ENCODE measurements at regions not wholly inside any gene's neighbourhood (a gene's known extent, or its start where the extent isn't known, plus 50 kb on each side); places are given as distances from the start of the nearest gene placed in this dataset.

- Histone ChIP-seq H2AFZ (no peak overlapping the region), H3K4me2 (no peak overlapping the region), H3K36me3 (replicated peaks; ENCODE audit: insufficient read depth, low read depth) (no peaks in the 10 kb centered on the region), H3K9me3 (ENCODE audit: low read depth) (no peaks in the 10 kb centered on the region), H3K27ac (no peak overlapping the region), H3K79me2 (no peaks in the 10 kb centered on the region), H3K9me2 (replicated peaks; ENCODE audit: insufficient read depth) (no peaks in the 10 kb centered on the region), H3K4me3 (no peak overlapping the region), H4K20me1 (ENCODE audit: insufficient read depth, poor library complexity, severe bottlenecking) (no peaks in the 10 kb centered on the region), H3K27me3 (no peaks in the 10 kb centered on the region), H3K4me1 (ENCODE audit: insufficient read depth) (no peaks in the 10 kb centered on the region)
- no peak for TF ChIP-seq CTCF (IDR thresholded peaks at IDR 0.05; ENCODE audit: poor library complexity)
- no peak for TF ChIP-seq EZH2phosphoT487 (IDR thresholded peaks at IDR 0.05; ENCODE audit: low read depth, severe bottlenecking, unreplicated experiment)
- TF ChIP-seq EZH2 (IDR thresholded peaks at IDR 0.05; ENCODE audit: borderline replicate concordance) = no peak
- no peak for DNase-seq (ENCODE audit: low spot score)
Observed at GRCh38 chr1:191542444-191542843, 615.8 kb upstream of the RGS18 start.

GRCh38 chr1:191546803-191547202, 611.5 kb upstream of the RGS18 start:
- no peak for DNase-seq (ENCODE audit: low spot score)
- H2AFZ ChIP-seq = no peak overlapping the region
- no peaks in the 10 kb centered on the region for H3K4me1 ChIP-seq (ENCODE audit: insufficient read depth)
- no peaks in the 10 kb centered on the region for H4K20me1 ChIP-seq (ENCODE audit: insufficient read depth, poor library complexity, severe bottlenecking)
- no peaks in the 10 kb centered on the region for H3K36me3 ChIP-seq (replicated peaks; ENCODE audit: insufficient read depth, low read depth)
- H3K27me3 ChIP-seq = no peaks in the 10 kb centered on the region
- H3K4me3 ChIP-seq = no peak overlapping the region
- H3K27ac ChIP-seq = no peak overlapping the region
- H3K9me3 ChIP-seq (ENCODE audit: low read depth) = no peaks in the 10 kb centered on the region
- no peak overlapping the region for H3K4me2 ChIP-seq
- H3K9me2 ChIP-seq (replicated peaks; ENCODE audit: insufficient read depth) = no peaks in the 10 kb centered on the region
- WGBS (ENCODE audit: low lambda C conversion rate, missing lambda C conversion rate) = 73% methylated on average over 1 of the region's 1 CpG
- no peak for TF ChIP-seq EZH2phosphoT487 (IDR thresholded peaks at IDR 0.05; ENCODE audit: low read depth, severe bottlenecking, unreplicated experiment)
- no peak for TF ChIP-seq EZH2 (IDR thresholded peaks at IDR 0.05; ENCODE audit: borderline replicate concordance)
- TF ChIP-seq CTCF (IDR thresholded peaks at IDR 0.05; ENCODE audit: poor library complexity) = no peak
- no peaks in the 10 kb centered on the region for H3K79me2 ChIP-seq

GRCh38 chr1:191551019-191551418, 607.2 kb upstream of the RGS18 start:
- H3K36me3 ChIP-seq (replicated peaks; ENCODE audit: insufficient read depth, low read depth) = no peaks in the 10 kb centered on the region
- H3K9me3 ChIP-seq (ENCODE audit: low read depth) = no peaks in the 10 kb centered on the region
- 84% methylated on average over 2 of the region's 2 CpGs for WGBS (ENCODE audit: low lambda C conversion rate, missing lambda C conversion rate)
- H3K4me1 ChIP-seq (ENCODE audit: insufficient read depth) = no peaks in the 10 kb centered on the region
- TF ChIP-seq CTCF (IDR thresholded peaks at IDR 0.05; ENCODE audit: poor library complexity) (no peak), EZH2 (IDR thresholded peaks at IDR 0.05; ENCODE audit: borderline replicate concordance) (no peak), EZH2phosphoT487 (IDR thresholded peaks at IDR 0.05; ENCODE audit: low read depth, severe bottlenecking, unreplicated experiment) (no peak)
- no peaks in the 10 kb centered on the region for H3K9me2 ChIP-seq (replicated peaks; ENCODE audit: insufficient read depth)
- H3K79me2 ChIP-seq = no peaks in the 10 kb centered on the region
- no peak overlapping the region for H3K4me2 ChIP-seq
- DNase-seq (ENCODE audit: low spot score) = no peak
- no peaks in the 10 kb centered on the region for H4K20me1 ChIP-seq (ENCODE audit: insufficient read depth, poor library complexity, severe bottlenecking)
- no peak overlapping the region for H3K4me3 ChIP-seq
- no peak overlapping the region for H2AFZ ChIP-seq
- no peaks in the 10 kb centered on the region for H3K27me3 ChIP-seq
- no peak overlapping the region for H3K27ac ChIP-seq

- Histone ChIP-seq H3K4me1 (ENCODE audit: insufficient read depth) (no peaks in the 10 kb centered on the region), H3K9me2 (replicated peaks; ENCODE audit: insufficient read depth) (no peaks in the 10 kb centered on the region), H2AFZ (no peak overlapping the region), H3K4me3 (no peak overlapping the region), H3K36me3 (replicated peaks; ENCODE audit: insufficient read depth, low read depth) (no peaks in the 10 kb centered on the region), H3K27ac (no peak overlapping the region), H3K9me3 (ENCODE audit: low read depth) (no peaks in the 10 kb centered on the region), H3K27me3 (no peaks in the 10 kb centered on the region), H4K20me1 (ENCODE audit: insufficient read depth, poor library complexity, severe bottlenecking) (no peaks in the 10 kb centered on the region), H3K79me2 (no peaks in the 10 kb centered on the region), H3K4me2 (no peak overlapping the region)
- TF ChIP-seq EZH2phosphoT487 (IDR thresholded peaks at IDR 0.05; ENCODE audit: low read depth, severe bottlenecking, unreplicated experiment) (no peak), EZH2 (IDR thresholded peaks at IDR 0.05; ENCODE audit: borderline replicate concordance) (no peak), CTCF (IDR thresholded peaks at IDR 0.05; ENCODE audit: poor library complexity) (no peak)
- DNase-seq (ENCODE audit: low spot score) = no peak
- 70% methylated on average over 2 of the region's 2 CpGs for WGBS (ENCODE audit: low lambda C conversion rate, missing lambda C conversion rate)
Observed at GRCh38 chr1:191558379-191558778, 599.9 kb upstream of the RGS18 start.
